ENCODE measurements at regions not wholly inside any gene's neighbourhood (a gene's known extent, or its start where the extent isn't known, plus 50 kb on each side); places are given as distances from the start of the nearest gene placed in this dataset.

DNA sequence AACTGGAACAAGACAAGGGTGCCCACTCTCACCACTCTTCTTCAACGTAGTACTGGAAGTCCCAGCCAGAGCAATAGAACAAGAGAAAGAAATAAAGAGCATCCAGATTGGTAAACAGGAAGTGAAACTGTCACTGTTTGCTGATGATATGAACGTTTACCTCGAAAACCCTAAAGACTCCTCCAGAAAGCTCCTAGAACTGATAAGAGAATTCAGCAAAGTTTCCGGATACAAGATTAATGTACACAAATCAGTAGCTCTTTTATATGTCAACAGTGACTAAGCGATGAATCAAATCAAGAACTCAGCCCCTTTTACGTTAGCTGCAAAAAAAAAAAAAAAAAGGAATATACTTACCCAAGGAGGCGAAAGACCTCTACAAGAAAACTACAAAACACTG is 306.6 kb downstream of the PLK2 start:
- no peak for TF ChIP-seq POLR2A (IDR thresholded peaks at IDR 0.05)
- TF ChIP-seq, protein P1, sequence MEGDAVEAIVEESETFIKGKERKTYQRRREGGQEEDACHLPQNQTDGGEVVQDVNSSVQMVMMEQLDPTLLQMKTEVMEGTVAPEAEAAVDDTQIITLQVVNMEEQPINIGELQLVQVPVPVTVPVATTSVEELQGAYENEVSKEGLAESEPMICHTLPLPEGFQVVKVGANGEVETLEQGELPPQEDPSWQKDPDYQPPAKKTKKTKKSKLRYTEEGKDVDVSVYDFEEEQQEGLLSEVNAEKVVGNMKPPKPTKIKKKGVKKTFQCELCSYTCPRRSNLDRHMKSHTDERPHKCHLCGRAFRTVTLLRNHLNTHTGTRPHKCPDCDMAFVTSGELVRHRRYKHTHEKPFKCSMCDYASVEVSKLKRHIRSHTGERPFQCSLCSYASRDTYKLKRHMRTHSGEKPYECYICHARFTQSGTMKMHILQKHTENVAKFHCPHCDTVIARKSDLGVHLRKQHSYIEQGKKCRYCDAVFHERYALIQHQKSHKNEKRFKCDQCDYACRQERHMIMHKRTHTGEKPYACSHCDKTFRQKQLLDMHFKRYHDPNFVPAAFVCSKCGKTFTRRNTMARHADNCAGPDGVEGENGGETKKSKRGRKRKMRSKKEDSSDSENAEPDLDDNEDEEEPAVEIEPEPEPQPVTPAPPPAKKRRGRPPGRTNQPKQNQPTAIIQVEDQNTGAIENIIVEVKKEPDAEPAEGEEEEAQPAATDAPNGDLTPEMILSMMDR (IDR thresholded peaks at IDR 0.05), result no peak
- WGBS, 2 donors, result 89% methylated on average over 7 of the region's 7 CpGs
- intact Hi-C loops (cut with DNase I; ENCODE audit: low total_unique reads), result no loop called here
- DNase-seq (ENCODE audit: low spot score in 2 of 2), result no peak
- no peak overlapping the region for H3K4me3 ChIP-seq (ENCODE audit: low read depth, poor library complexity, severe bottlenecking)

DNA sequence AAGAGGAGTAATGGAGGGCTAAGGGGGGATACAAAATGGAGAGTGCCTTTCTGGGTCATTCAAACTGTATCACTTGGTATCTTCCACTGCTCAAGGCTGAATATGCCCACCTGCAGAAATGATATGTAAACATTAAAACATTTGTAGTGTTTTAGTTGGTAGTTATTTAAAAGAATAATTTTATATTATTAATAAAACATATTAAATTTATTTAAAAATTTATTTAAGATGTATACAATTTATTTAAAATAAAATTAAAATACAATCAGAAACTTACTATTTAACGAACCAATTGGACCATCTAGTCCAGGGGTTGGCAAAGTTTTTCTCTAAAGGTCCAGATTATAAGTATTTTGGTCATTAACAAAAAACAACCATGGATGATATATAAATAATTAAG is 308.5 kb downstream of the PLK2 start:
- intact Hi-C loops (cut with DNase I; ENCODE audit: low total_unique reads), result no loop called here
- H3K4me3 ChIP-seq (ENCODE audit: low read depth, poor library complexity, severe bottlenecking), result no peak overlapping the region
- 97 to 98% methylated on average over 1 of the region's 1 CpG for WGBS, 2 donors
- no peak for DNase-seq (ENCODE audit: low spot score in 2 of 2)
- TF ChIP-seq, protein P1 (IDR thresholded peaks at IDR 0.05), result no peak
- TF ChIP-seq POLR2A (IDR thresholded peaks at IDR 0.05), result no peak

DNA sequence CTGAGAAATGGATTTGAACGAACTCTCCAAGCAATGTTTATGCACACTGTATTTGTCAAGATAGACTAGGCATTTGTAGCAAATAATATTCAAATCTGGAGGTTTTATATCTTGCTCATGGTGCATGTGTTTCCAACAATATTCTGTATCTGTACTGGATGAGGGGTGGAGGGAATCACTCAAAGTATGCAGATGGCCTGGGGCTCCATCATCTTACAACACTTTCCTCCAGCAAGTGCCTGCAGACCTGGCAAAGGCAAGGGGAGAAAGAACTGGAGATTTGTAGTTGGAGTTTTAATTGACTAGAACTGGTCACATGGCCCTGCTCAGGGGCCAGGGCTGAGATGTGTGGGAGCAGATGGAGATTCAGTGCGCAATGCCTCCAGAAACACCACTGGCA is 309.0 kb downstream of the PLK2 start:
- intact Hi-C loops (cut with DNase I; ENCODE audit: low total_unique reads), result no loop called here
- H3K4me3 ChIP-seq (ENCODE audit: low read depth, poor library complexity, severe bottlenecking), result no peak overlapping the region
- DNase-seq (ENCODE audit: low spot score in 2 of 2), result no peak
- TF ChIP-seq, protein P1 (IDR thresholded peaks at IDR 0.05), result no peak
- no peak for TF ChIP-seq POLR2A (IDR thresholded peaks at IDR 0.05)
- 91 to 100% methylated on average over 2 of the region's 2 CpGs for WGBS, 2 donors

- H3K4me3 ChIP-seq (ENCODE audit: low read depth, poor library complexity, severe bottlenecking), result no peak overlapping the region
- WGBS, 2 donors, result 88 to 90% methylated on average over 4 of the region's 4 CpGs
- intact Hi-C loops (cut with DNase I; ENCODE audit: low total_unique reads), result no loop called here
- TF ChIP-seq, protein P1 (IDR thresholded peaks at IDR 0.05), result no peak
- TF ChIP-seq POLR2A (IDR thresholded peaks at IDR 0.05), result no peak
- no peak for DNase-seq (ENCODE audit: low spot score in 2 of 2)
Observed at GRCh38 chr5:58149746-58150145, 310.1 kb downstream of the PLK2 start.

- intact Hi-C loops (cut with DNase I; ENCODE audit: low total_unique reads), result no loop called here
- DNase-seq (ENCODE audit: low spot score in 2 of 2), result no peak
- TF ChIP-seq, protein P1 (IDR thresholded peaks at IDR 0.05), result no peak
- TF ChIP-seq POLR2A (IDR thresholded peaks at IDR 0.05), result no peak
- WGBS, 2 donors, result 59 to 64% methylated on average over 3 of the region's 3 CpGs
- no peak overlapping the region for H3K4me3 ChIP-seq (ENCODE audit: low read depth, poor library complexity, severe bottlenecking)
Observed at GRCh38 chr5:58149345-58149744, 310.5 kb downstream of the PLK2 start.

DNA sequence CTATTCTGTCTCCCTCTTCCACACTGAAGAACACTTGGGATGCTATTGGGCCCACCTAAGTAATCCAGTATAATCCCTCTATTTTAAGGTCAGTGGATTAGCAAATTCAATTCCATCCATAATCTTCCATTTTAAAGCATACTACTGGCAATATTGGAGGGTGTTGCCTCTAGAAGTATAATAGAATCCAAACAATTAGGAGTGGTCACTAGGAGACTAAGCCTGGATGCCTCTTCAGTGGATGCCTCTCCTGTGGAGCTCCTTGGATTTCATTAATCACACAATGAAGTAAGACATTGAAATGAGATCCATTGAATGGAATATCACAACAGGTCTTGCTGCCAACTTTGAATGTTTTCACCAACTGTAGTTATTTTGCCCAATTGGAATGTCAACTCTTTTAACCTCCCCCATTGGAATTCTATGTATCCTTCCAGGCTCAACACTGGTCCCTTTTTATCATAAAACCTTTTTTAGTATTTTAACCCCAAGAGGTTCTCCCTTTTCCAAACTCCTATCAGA is 311.6 kb downstream of the PLK2 start:
- no peak overlapping the region for H3K4me3 ChIP-seq (ENCODE audit: low read depth, poor library complexity, severe bottlenecking)
- intact Hi-C loops (cut with DNase I; ENCODE audit: low total_unique reads), result no loop called here
- TF ChIP-seq, protein P1 (IDR thresholded peaks at IDR 0.05), result no peak
- no peak for TF ChIP-seq POLR2A (IDR thresholded peaks at IDR 0.05)
- no peak for DNase-seq (ENCODE audit: low spot score in 2 of 2)

Measured in lower leg skin (tissue), 4 donors.